KMS-11 (cell line): ENCODE measurements at regions not wholly inside any gene's neighbourhood (a gene's known extent, or its start where the extent isn't known, plus 50 kb on each side); places are given as distances from the start of the nearest gene placed in this dataset.

ENCODE experiments used
- H2AFZ ChIP-seq: fragments of 200-600 bp; sonication (generic); 2 replicates; pipeline ENCODE4 v1.6.1; 2016; ENCODE audit warnings: antibody characterized with exemption, mixed run types, low read depth
- H3K27ac ChIP-seq: fragments of 200-600 bp; sonication (generic); 2 replicates; pipeline ENCODE4 v1.6.1; 2016; ENCODE audit warnings: mild to moderate bottlenecking, mixed run types
- H3K27me3 ChIP-seq: fragments of 200-600 bp; sonication (generic); 2 replicates; pipeline ENCODE4 v1.6.1; 2017; ENCODE audit warnings: mild to moderate bottlenecking, low read depth, mixed run types, moderate library complexity; ENCODE audit not compliant: insufficient read depth
- H3K36me3 ChIP-seq: fragments of 200-600 bp; sonication (generic); 2 replicates; pipeline ENCODE4 v1.6.1; 2017; ENCODE audit warnings: mild to moderate bottlenecking, mixed run types; ENCODE audit not compliant: insufficient read depth
- H3K4me1 ChIP-seq: fragments of 200-600 bp; sonication (generic); 2 replicates; pipeline ENCODE4 v1.6.1; 2016; ENCODE audit warnings: mild to moderate bottlenecking, low read depth, mixed run types; ENCODE audit not compliant: poor library complexity, severe bottlenecking
- H3K4me2 ChIP-seq: fragments of 200-600 bp; sonication (generic); 2 replicates; pipeline ENCODE4 v1.7.0; 2016; ENCODE audit warnings: mild to moderate bottlenecking, mixed run types
- H3K4me3 ChIP-seq: fragments of 200-600 bp; sonication (generic); IDR thresholded peaks from 2 replicates; pipeline ENCODE4 v1.6.1; 2017; ENCODE audit warnings: low read depth, low read length, mixed read lengths; ENCODE audit not compliant: insufficient read depth
- H3K79me2 ChIP-seq: fragments of 200-600 bp; sonication (generic); 2 replicates; pipeline ENCODE4 v1.6.1; 2016; ENCODE audit warnings: low read depth, mixed run types; ENCODE audit not compliant: insufficient read depth
- H3K9ac ChIP-seq: fragments of 200-600 bp; sonication (generic); 2 replicates; pipeline ENCODE4 v1.6.1; 2016; ENCODE audit warnings: mild to moderate bottlenecking, mixed run types
- H4K20me1 ChIP-seq: fragments of 200-600 bp; sonication (generic); 2 replicates; pipeline ENCODE4 v1.6.1; 2016; ENCODE audit warnings: mild to moderate bottlenecking, mixed run types; ENCODE audit not compliant: insufficient read depth
- CTCF ChIP-seq: fragments of 200-600 bp; sonication (generic); conservative IDR thresholded peaks from 2 replicates; pipeline ENCODE4 v1.6.1; 2017; ENCODE audit warnings: low read depth, mild to moderate bottlenecking, antibody characterized with exemption, low read length, moderate library complexity, mixed read lengths

DNA sequence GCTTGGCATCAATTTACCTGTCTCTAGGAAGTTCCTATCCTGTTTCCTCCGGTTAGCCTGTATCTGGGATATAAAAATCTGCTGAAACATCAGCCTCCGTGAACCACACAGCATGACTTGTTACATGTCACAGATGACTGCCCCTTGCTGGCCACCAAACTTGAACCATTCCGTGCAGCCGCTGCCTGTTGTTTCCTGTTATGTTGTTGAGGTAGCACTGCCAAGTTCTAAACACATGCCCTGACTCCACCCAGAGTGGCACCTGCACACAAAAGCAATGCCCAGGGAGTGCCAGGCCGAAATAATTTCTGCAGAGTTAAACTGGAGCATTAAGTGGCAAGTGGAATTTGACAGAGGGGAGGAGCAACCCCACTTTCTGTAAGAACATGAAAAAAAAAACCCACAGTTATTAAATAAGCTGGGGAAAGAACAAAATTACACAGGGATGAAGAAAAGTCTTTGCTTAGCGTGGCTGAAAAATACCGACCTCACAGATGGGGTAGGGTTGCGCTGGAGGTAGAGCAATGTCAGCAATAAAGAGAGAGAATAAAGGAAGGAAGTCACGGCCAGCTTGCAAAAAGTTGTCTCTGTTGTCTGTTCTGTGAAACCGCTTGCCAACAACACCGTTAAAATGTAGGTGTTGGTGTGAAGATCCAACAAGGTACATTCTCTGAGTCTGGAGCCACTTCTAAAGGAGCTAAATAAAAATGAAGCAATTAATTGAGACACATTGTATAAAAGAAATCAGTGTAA lies 174.6 kb upstream of the CDH13 start:
- no peaks in the 10 kb centered on the region for H3K79me2 ChIP-seq
- no peaks in the 10 kb centered on the region for H3K27me3 ChIP-seq
- no peak overlapping the region for H3K9ac ChIP-seq
- TF ChIP-seq CTCF = no peak
- no peak overlapping the region for H2AFZ ChIP-seq
- H3K4me1 ChIP-seq = no peaks in the 10 kb centered on the region
- H3K4me2 ChIP-seq = no peak overlapping the region
- H3K4me3 ChIP-seq = no peak overlapping the region
- no peak overlapping the region for H3K27ac ChIP-seq
- no peaks in the 10 kb centered on the region for H4K20me1 ChIP-seq
- no peaks in the 10 kb centered on the region for H3K36me3 ChIP-seq

- Histone ChIP-seq H3K9ac (no peak overlapping the region), H3K4me2 (no peak overlapping the region), H3K4me3 (no peak overlapping the region), H4K20me1 (no peaks in the 10 kb centered on the region), H3K27me3 (no peaks in the 10 kb centered on the region), H3K27ac (no peak overlapping the region), H3K4me1 (no peaks in the 10 kb centered on the region), H3K36me3 (no peaks in the 10 kb centered on the region), H2AFZ (no peak overlapping the region), H3K79me2 (no peaks in the 10 kb centered on the region)
- TF ChIP-seq CTCF = no peak
Measured at GRCh38 chr16:82451449-82451848, 175.3 kb upstream of the CDH13 start.

DNA sequence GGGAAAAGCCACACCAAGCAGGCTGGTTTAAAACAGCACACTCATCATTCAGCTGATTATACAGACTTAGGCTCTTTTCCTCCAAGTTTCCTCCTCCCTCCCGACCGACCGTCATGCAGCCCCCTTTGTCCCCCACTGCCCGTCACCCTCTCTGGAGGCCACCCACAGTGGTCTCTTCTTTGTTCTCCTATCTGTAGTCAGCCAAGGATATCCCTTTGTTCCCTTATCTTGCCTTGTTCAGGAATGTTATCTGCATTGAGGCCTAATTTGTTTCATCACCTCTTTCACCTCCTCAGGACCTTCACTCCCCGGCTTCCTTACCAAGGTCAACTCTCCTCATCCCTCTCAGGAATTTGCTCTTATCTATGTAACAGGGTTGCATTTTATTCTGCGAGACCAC lies 186.4 kb upstream of the CDH13 start:
- H3K27me3 ChIP-seq = no peaks in the 10 kb centered on the region
- no peak overlapping the region for H3K27ac ChIP-seq
- H3K36me3 ChIP-seq = no peaks in the 10 kb centered on the region
- H3K4me3 ChIP-seq = no peak overlapping the region
- TF ChIP-seq CTCF = no peak
- no peak overlapping the region for H3K9ac ChIP-seq
- no peak overlapping the region for H3K4me2 ChIP-seq
- H4K20me1 ChIP-seq = no peaks in the 10 kb centered on the region
- no peaks in the 10 kb centered on the region for H3K79me2 ChIP-seq
- no peaks in the 10 kb centered on the region for H3K4me1 ChIP-seq
- no peak overlapping the region for H2AFZ ChIP-seq

DNA sequence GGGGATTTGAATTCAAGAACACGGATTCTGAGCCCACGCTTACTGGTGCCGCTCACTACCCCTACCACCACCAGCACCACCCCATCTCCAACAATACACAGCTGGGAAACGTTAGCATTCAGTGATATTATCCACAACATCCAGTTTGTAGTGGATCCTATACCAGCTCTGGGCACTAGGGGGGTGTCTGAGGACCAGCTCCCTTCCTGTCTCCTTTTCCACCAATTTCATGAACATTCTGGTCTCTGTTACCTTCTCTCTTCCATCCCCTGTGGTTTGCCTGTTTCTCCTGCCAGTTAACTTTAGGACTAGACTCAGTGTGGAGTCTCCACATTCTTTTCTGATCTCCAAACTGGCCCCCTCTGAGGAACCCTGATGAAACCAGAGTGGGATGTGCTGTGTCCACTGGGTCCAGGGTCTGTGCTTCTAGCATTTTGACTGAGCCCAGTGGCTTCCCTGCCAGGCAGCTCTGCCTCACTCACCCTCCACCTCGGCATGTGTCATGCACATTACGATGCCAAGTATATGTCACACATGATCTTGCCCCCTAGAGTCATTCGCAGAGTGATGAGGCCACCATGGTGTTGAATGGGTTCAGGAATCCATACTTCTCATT lies 187.0 kb upstream of the CDH13 start:
- no peaks in the 10 kb centered on the region for H3K4me1 ChIP-seq

More for the DNA sequence above, 187.0 kb upstream of the CDH13 start:
- Histone ChIP-seq H3K4me2 (no peak overlapping the region), H3K4me3 (no peak overlapping the region), H3K27ac (no peak overlapping the region), H3K27me3 (no peaks in the 10 kb centered on the region), H4K20me1 (no peaks in the 10 kb centered on the region), H2AFZ (no peak overlapping the region), H3K36me3 (no peaks in the 10 kb centered on the region), H3K9ac (no peak overlapping the region), H3K79me2 (no peaks in the 10 kb centered on the region)
- TF ChIP-seq CTCF = peak; percentile 40; the same call in 1 of the 2 replicates
